NCI-H1930 (cell line): ENCODE measurements at regions not wholly inside any gene's neighbourhood (a gene's known extent, or its start where the extent isn't known, plus 50 kb on each side); places are given as distances from the start of the nearest gene placed in this dataset.

ENCODE experiments used
- DNase-seq, 2 experiments: peaks; one replicate each; lab custom pipeline; 2025; lab: John Stamatoyannopoulos, UW

DNA sequence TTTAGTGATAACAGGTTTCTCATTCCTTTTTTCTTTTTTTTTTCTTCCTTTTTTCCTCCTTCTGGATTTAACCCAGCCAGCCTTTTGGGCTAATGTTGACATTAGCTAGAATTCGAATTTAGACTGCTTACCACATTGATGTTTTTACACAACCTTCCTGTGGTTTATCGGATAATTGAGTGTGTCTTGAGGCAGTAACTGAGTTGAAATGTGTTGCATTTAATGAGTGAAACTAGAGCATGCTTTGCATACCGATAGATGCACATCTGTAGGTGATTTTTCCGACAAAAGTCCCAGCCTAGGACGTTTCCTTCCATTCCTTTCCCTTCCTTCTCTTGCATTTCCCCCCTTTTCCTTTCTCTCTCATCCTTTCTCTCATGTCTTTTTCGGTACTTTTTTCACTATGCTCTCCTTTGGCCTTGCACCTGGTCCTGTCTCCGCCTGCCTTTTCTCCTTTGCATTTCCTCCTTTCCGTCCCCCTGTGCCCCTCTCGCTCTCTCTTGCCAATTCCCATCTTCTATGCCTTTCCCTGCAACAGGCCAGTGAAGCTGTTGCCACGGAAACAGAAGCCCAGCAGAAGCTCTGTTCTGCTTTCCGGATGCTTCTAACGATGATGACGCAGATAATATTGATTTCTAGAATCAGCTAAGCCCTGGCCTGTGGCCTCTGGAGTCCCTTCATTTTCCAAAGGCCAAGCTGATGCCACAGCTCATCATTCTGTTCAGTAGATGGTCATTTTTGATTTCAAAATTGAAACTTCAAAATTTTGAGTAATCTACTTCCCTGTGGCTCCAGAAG lies 76.1 kb downstream of the SLC25A47 start:
- no peak for DNase-seq

DNA sequence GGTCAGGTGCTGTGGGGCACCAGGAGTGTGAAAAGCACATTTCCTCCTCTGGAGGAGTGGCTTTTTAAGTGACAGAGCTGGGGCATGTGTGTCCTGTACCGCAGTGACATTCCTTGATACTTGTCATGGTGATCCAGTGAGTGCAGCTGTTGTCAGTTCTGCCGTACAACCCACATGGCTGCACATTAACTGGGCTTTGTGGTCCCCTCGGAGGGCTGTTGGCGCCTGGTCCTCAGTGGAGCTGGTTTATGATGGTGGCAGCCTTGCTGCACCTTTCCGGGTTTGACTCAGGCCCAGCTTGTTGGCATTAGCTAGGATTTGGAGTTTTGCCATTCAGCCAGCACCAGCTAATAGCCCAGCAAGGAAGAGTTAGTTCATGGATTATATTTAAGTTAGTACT lies 77.0 kb downstream of the SLC25A47 start:
- DNase-seq: no peak

DNA sequence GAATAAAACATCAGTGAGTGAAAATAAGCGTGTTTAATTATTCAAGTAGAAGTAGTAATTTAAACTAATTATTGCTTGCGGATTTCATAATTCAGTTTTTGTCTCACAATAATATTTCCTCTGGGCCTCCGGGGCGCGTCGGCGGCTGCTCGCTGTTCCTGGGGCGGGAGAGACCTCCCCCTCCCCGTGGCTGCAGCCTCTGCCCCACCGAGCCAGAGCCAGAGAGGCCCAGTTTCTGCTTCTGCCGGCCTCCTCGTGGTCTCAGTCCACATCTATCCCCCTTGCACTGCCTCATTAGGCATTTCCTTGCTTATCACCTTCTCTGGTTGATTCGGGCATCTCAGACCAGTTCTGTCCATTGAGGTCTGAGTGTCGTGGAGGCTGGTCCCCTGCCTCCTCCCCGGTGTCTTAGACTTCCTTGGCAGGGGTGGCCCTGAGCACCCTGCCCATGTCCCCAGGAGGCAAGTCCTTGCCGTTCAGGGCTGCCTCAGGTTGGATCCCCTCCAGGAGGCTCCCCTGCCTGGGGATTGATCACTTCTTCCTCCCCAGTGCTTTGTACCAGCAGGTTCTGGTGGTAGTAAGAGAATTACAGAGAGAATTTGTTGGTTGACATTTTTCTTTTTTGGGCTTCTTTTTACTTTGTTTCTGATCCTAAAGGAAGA lies 78.0 kb downstream of the SLC25A47 start:
- no peak for DNase-seq

DNA sequence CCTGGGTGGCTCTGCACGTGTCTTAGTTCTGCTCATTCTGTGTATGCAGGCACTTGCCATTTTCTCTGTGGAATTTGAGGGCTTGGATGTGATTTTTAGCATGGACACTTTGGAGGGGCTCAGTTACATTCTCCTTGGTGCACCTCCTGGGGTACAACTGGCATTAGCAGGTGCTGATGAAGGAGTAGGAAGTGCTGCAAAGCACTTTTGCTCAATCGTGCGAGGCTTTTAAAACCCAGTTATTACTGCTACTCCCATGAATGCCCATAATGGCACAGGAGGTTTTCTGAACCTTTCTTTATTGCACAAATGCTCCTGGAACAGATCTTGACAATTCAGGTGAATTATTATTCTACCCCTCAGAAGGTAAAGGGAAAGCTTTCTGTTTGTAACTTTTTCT lies 78.7 kb downstream of the SLC25A47 start:
- no peak for DNase-seq

DNA sequence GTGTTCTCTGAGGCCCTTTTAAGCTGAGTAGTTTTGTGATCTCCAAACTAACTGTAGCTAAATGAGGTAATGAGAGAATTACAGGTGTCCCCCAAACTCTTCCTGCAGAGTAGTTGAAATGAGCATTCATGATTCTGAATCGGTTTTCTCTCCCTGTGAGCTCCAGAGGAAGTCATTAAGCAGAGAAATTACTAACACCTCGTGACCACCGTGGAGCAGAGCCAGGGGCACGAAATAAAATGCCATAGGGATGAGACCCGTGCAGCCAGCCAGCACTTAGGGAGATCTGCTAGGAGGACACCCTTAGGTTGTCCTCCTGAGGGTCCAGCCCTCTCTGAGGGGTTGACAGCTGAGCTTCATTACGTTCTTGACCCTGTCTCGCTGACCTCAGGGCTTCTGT lies 79.5 kb downstream of the SLC25A47 start:
- DNase-seq: no peak

DNA sequence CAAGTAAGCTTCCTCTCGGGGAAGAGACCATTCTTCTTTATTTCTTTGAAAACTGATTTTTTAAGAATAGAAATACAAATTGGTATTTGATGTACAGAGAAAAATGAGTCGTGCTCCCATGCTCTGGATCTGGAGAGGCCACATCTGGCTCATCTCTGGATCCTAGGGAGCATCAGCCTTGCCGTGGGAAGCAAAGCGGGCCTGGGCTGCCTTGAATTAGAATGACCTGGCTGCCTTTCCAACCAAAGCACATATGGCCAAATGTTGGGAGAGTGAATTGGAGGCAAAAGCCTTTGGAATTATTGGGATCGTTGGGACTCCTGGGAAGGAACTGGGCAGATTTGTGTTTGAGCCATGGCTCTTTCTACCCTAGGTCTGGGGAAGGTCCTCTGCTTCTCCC lies 80.0 kb downstream of the SLC25A47 start:
- no peak for DNase-seq

DNA sequence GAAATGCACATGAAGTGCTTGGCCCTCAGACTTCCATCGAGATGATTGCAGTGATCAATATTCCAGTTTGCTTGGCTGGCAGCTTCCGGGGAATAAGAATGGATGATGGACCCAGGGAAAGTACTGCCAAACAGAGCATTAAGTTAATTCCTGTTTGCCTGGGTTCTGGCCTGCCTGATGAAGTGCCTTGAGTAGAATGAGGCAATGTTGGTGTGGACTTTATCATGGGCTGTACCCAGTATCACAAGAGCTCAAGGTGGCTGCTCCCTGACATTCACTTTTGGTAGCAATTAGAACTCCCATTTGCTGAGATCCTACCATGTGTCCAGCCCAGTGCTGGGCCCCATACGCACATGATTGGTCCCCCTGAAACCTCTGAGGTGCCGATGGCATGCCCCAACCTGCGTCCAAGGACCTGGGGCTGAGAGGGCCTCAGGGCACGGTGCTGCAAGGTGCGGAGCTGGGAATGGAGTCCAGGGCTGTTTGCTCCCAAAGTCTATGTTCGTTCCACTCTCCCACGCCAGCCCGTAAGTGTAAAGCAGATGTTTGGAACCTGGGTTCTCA lies 80.7 kb downstream of the SLC25A47 start:
- DNase-seq: no peak

DNA sequence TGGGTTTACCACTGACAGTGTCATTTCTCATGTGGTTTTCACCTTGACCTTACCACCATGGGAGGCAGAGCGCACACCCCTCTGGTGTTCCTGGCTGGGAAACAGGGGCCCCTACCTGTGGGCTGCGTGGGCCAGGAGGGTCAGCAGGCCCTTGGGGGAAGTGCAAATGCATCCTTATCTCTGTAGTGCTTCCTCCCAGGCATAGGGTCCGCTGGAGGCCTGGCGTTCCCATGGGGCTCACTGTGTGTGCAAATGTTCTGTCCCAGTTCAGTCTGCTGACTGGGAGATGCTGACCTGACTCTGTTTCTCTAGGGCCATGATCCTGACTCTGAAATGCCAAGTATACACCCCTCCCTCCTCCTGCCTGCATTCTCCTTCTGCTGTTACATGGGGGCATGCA lies 81.3 kb downstream of the SLC25A47 start:
- no peak for DNase-seq

DNA sequence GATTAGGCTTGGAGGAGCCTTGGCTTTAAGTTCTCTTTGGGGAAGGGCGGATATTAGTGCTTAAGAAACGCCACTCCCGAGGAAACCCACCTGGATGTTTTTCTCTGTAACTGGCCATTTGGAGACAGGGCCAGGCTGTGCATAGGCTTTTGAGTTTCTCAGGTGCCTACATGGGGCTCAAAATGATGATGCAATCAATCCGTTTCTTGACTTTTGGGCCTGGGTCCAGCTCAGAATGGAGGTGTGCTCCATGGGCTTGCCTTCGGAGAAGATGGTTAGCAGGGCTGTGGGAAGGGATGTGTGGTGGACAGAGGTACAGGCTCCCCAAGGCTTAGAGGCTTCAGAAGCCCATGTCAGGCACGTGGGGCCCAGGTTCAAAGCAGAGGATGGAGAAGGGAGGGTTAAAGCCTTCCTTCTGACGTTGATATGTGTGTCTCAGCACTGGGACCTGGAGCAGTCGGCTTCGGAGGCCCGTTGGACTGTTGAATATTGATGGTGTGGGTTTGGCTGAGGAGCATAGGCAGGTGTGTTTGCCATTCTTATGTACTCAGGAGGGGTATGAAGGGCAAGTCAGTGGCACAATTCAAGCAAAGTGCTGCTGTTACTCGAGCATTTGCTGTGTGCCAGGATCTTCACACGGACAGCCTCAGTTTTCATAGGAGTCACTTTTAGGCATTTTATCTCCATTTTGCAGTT lies 82.8 kb downstream of the SLC25A47 start:
- no peak for DNase-seq

DNA sequence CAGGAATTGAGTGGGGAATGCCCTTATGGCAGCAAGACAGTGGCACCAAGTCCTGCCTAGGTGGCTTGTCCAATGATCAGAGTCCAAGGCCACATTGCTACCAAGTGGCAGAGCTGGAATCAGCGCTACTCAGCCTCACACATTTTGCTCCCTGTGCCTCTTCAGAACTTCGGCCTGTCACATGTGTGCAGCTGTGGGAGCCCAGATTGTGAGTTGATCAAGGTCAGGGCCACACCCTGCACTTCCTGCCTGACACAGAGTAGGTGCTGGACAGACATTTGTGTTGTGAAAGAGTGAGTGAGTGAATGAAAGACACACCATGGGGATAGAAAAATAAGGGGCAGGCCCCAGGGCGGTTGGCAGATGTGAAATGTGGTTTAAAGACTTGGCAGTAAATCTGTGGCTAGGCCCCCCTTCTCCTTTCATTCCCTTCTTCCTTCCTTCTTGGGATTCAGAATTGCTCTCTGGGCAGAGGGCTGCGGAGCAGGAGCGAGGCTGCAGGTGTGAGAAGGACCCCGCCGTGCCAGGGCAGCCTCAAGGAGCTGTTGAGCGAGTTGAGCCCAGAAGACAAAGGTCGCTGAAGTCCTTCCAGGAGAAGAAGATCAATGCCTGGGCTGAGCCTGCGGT lies 83.5 kb downstream of the SLC25A47 start:
- no peak for DNase-seq

DNA sequence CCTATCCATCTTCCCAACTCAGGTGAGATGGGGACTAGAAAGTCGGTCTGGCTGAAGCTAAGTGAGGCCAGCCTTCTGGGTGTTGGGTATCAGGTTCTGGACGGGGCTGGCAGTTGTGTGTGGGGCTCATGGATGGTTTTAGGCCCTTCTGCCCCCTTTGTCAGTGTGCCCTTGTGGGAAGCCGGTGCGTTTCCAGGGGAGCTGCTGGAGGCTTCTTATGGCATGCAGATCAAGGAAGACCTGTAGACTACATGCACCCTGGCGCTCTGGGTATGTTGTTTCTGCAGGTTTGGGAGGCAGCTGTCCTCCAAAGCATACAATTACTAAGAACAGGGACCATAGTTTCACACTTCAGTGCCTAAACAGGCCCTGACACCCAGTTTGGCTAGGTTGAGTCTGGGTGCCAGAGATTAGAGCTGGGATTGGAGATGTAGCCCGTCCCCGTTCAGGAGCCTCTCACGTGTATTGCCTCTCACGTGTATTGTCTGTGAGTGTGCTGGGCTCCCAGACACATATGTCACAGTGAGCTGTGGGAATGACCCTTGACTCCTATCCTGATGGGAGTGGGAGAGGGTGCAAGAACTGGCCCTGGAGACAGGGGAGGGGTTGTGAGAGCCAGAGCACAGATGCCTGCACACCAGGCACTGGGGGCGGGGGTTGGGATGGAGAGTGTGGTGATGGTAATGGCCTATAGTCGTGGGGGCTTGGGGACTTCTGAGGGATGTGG lies 84.4 kb downstream of the SLC25A47 start:
- DNase-seq: no peak

DNA sequence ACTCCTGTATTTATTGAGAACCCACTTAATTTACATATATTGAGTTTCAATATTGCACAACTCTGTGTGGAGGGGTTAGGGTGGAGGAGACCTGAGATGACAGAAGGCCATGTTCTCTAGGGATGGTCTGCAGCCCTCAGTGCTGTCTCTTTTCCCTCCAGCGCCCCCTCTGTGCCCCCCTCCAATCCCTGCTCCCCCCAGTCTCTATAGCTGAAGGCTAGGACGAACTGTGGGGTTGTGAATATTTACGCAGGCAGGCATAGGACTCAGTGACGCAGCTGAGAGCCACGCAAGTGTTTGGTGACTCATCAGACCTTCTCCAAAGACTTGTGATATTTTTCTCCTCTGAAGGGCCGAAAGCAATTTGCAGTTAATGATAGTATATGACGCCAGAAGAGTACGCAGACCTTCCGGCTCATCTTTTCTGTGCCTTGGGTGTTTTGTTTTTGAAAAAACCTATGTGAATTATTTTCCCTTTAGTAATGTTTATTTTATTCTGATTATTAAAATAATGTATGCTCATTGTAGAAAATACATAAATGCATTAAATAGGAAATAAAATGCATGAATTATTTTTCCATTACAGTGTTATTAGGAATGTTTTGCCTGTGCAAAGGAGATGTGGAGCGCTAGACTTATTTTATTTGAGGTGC lies 85.3 kb downstream of the SLC25A47 start:
- DNase-seq: no peak

DNA sequence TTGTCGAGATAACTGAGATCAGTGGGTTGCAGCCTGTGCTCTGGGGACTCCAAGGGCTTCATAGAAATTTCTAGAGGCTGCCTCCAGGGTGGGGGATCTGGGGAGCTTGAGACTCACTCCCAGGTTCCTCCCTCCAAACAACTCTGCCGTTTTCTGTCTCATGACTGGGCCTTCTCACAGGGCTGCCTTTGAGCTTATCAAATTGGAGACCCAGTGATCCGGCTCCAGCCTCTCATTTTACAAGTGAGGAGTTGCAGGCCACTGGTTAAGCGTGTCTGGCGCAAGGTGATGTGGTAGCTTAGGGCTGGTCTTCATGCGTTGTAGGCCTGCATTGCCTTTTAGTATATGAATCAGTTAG lies 85.8 kb downstream of the SLC25A47 start:
- no peak for DNase-seq

DNA sequence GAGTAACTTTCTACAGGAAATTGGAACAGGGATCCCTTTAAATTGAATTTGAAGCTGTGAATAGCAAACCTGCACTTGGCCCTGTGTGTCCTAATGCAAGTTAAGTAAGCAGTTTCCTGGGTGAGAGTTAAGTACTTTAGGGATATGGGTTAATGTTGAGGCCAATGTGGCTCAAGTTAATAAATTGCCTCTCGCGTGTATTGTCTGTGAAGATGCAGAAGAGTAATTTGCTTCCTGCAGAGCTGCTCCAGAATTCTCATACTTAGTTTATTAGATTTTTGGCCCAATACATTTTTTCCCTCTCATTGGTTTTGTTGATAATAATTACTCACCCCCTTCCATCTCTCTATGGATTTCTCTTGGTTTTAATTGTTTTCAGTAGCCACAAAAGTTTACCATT lies 86.5 kb downstream of the SLC25A47 start:
- DNase-seq: no peak

DNA sequence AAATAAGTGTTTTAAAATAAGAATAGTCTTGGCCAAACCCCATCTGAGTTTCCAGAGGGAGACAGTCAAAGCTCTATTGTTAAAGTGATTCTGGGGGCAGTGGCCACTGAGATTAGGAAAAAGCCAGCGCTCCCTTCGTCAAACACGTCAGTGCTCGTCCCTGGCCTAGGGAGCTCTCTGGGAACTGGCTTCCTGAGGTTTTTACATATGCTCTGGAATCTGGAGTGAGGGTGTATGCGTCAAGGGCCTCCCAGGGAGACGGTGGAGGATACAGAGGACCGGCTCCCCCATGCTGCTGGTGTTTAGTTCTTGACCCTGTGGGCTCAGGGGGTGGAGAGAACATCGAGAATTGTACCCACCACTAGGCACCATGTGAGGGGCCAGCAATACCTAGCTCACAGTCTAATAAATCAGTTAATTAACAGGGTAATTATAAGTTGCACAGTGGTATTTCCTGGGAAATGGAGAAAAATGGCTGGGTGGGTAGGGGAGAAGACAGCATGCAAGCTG lies 87.0 kb downstream of the SLC25A47 start:
- DNase-seq: no peak

DNA sequence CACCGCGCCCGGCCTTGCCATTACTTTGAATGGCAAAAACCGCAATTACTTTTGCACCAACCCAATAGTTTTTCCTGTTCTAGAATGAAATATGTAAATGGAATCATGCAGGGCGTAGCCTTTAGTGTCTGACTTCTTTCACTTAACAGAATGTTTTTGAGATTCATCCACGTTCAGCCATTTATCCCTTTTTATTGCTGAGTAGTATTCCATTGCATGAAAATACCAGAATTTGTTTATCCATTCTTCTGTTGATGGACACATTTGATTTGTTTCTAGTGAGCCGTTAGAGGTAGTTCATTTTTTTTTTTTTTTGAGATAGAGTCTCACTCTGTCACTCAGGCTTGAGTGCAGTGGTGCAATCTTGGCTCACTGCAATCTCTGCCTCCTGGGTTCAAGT lies 90.6 kb downstream of the SLC25A47 start:
- DNase-seq: no peak

DNA sequence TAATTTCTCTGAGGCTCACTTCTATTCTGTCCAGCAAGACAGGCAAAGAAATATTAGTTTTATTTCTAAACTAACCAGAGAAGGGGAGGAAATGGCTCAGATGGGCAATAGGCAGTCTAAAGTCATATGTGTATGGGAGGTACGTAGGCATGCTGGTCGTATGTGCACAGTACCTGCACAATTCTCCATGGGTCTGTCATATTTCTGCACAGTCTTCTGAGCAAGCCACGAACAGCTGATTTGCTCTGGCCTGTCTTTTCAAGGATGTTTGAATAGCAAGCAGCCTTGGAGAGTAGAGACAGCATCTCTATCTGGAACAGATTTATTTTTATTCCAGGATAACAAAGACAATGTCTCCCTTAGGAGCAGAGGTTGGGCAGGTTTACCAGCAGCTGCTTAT lies 92.1 kb downstream of the SLC25A47 start:
- DNase-seq: no peak

DNA sequence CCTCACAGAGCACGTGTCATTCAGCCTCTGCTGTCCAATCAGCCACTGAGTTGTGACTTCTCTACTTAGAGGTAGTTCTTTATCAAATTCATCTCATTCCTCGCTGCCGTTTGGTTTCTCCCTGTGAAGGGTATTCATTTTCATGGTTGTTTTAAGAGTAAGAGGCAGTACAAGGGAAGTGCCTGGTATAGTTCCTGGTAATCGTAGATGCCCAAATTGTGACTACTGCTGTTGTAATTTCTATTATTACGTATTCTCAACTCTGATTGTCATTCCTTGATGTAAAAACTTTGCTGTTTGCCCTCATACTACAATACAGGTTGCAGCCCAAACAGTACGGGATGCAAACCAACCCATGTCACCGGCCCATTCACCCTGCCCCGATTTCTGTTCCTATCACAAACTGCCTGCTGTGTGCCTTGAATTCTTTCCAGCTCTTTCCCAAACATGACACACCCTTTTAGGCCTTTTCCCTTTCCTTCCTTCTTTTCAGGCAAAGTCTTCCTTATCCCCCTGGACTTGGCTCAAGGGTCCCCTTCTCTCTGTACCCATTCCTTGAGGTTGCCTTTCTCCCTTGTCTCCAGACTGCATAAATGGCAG lies 93.0 kb downstream of the SLC25A47 start:
- DNase-seq: no peak

DNA sequence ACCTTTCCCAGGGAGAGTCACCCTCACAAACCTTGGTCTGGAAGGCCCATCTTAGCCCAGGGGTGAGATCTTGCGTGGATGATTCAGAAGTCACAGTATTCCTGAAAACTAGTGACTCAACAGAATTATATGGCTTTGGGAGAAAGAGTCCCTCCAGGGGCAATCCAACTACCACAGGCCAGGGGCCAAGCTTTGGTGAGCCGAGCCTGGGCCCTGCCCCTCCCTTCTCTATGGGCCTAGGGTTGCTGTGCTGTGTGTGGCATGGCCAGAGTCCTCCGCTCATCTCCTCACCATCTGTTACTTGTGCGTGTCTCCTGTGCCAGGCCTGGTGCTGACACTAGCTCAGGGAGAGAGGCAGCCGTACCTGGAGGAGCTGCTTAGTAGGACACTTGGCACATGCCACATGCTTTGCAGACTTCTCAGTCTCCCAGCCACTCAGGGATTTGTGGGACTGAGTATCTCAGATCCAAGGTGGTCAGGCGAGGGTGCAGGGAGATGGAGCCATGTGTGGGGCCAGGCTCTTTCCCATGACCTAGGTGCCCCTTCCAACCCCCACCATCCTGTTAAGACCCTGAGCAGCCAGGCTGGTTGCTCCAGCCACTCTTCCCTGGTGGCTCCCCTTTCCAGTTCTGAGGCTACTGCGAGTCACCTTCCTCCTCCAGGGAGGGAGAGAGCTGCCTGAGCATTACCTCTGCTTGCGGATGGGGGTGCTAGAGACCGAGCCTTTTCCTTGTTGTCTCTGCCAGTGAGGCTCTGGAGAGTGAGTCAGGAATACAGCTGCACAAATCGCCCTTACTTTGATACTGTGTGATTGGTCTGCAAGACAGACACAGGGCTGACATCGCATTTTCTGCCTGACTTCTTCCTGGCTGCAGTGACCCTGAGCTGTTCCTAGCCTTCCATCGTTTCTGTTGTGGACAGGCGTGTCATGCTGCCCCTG lies 94.1 kb downstream of the SLC25A47 start:
- DNase-seq: no peak

DNA sequence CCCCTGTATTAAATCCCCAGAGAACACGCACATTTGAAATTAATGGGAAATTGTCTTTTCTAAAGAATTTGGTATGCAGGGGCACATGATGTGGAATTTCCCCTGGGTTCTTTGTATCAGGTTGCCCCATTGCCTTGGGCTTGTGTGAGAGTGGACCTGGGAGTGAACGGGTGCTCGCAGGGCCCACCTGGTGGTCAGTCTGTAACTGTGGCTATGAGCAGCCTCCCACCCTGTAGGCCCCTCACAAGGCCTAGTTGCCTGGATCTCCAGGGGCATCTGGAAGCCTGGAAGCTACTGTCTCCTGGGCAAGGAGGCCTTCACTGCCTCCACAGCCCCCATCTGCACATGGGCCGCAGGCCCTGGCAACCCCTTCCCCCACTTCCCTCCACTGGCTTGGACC lies 96.7 kb downstream of the SLC25A47 start:
- DNase-seq: no peak
